ENCODE measurements at regions not wholly inside any gene's neighbourhood (a gene's known extent, or its start where the extent isn't known, plus 50 kb on each side); places are given as distances from the start of the nearest gene placed in this dataset.
"Not testable (repeated sequence)": the region's sequence is repeated elsewhere in the genome, so short reads cannot be mapped to it uniquely, and the experiment has no call there.

GRCh38 chr20:48329676-48330664 is 497.8 kb downstream of the PREX1 start:
- no peak for DNase-seq (ENCODE audit: low read depth in 2 of 2)

- DNase-seq (ENCODE audit: low read depth in 2 of 2), result no peak
Measured at GRCh38 chr20:48329031-48329615, 498.7 kb downstream of the PREX1 start.

- not testable (repeated sequence) for DNase-seq (ENCODE audit: low read depth in 2 of 2)
Measured at GRCh38 chr20:48327848-48328247, 500.0 kb downstream of the PREX1 start.

GRCh38 chr20:48326868-48327267 is 500.9 kb downstream of the PREX1 start:
- no peak for DNase-seq (ENCODE audit: low read depth in 2 of 2)

GRCh38 chr20:48326434-48326691 is 501.4 kb downstream of the PREX1 start:
- no peak for DNase-seq (ENCODE audit: low read depth in 2 of 2)

GRCh38 chr20:48325656-48326433 is 502.0 kb downstream of the PREX1 start:
- no peak for DNase-seq (ENCODE audit: low read depth in 2 of 2)

- no peak for DNase-seq (ENCODE audit: low read depth in 2 of 2)
Measured at GRCh38 chr20:48324744-48325143, 503.1 kb downstream of the PREX1 start.

- no peak for DNase-seq (ENCODE audit: low read depth in 2 of 2)
Measured at GRCh38 chr20:48321271-48321670, 506.5 kb downstream of the PREX1 start.

GRCh38 chr20:48319943-48320584 is 507.7 kb downstream of the PREX1 start:
- no peak for DNase-seq (ENCODE audit: low read depth in 2 of 2)

GRCh38 chr20:48317578-48317977 is 510.2 kb downstream of the PREX1 start:
- no peak for DNase-seq (ENCODE audit: low read depth in 2 of 2)

- no peak for DNase-seq (ENCODE audit: low read depth in 2 of 2)
Measured at GRCh38 chr20:48314925-48315592, 512.7 kb downstream of the PREX1 start.

- no peak for DNase-seq (ENCODE audit: low read depth in 2 of 2)
Measured at GRCh38 chr20:48313324-48313723, 514.5 kb downstream of the PREX1 start.

GRCh38 chr20:48311956-48312355 is 515.8 kb downstream of the PREX1 start:
- no peak for DNase-seq (ENCODE audit: low read depth in 2 of 2)

- DNase-seq (ENCODE audit: low read depth in 2 of 2), result no peak
Measured at GRCh38 chr20:48310305-48310704, 517.5 kb downstream of the PREX1 start.

GRCh38 chr20:48309293-48309692 is 518.5 kb downstream of the PREX1 start:
- no peak for DNase-seq (ENCODE audit: low read depth in 2 of 2)

- no peak for DNase-seq (ENCODE audit: low read depth in 2 of 2)
Measured at GRCh38 chr20:48308882-48309281, 518.9 kb downstream of the PREX1 start.

GRCh38 chr20:48308232-48308781 is 519.5 kb downstream of the PREX1 start:
- DNase-seq (ENCODE audit: low read depth in 2 of 2), result no peak

GRCh38 chr20:48307277-48307676 is 520.5 kb downstream of the PREX1 start:
- no peak for DNase-seq (ENCODE audit: low read depth in 2 of 2)

GRCh38 chr20:48302844-48303542 is 517.7 kb upstream of the SULF2 start:
- DNase-seq (ENCODE audit: low read depth in 2 of 2), result no peak

- no peak for DNase-seq (ENCODE audit: low read depth in 2 of 2)
Measured at GRCh38 chr20:48302149-48302548, 516.9 kb upstream of the SULF2 start.

GRCh38 chr20:48301189-48301588 is 515.9 kb upstream of the SULF2 start:
- no peak for DNase-seq (ENCODE audit: low read depth in 2 of 2)
